Activated CD8-positive, alpha-beta T cell treated with anti-CD3 and anti-CD28 coated beads for 36 hours (primary cell): ENCODE measurements at regions not wholly inside any gene's neighbourhood (a gene's known extent, or its start where the extent isn't known, plus 50 kb on each side); places are given as distances from the start of the nearest gene placed in this dataset.

Experiments
- ATAC-seq: fragments of 200-7000 bp; cut with Tn5 transposase; one replicate; pipeline ENCODE4 v1.10.0; 2021; ENCODE audit warnings: mild to moderate bottlenecking, moderate library complexity
- CTCF ChIA-PET: fragments of 350-600 bp; sonication (Branson Sonifier 250); formaldehyde crosslinking; loops from one replicate; lab custom pipeline; 2021; ENCODE audit warnings: antibody characterized with exemption; lab: Charles Lee
- POLR2A ChIA-PET: fragments of 350-600 bp; sonication (Branson Sonifier 250); formaldehyde crosslinking; loops from one replicate; lab custom pipeline; 2021; ENCODE audit warnings: antibody characterized with exemption; lab: Charles Lee
- DNase-seq: peaks from one replicate; pipeline ENCODE4 v3.0.0-alpha.2; 2020
- H3K27ac Mint-ChIP-seq: one replicate; pipeline ENCODE4 v1.8.0; 2021; ENCODE audit warnings: mild to moderate bottlenecking, mixed read lengths
- H3K27me3 Mint-ChIP-seq: one replicate; pipeline ENCODE4 v1.8.0; 2021; ENCODE audit warnings: mixed read lengths
- H3K36me3 Mint-ChIP-seq: one replicate; pipeline ENCODE4 v1.8.0; 2021; ENCODE audit warnings: low read depth, mixed read lengths
- H3K4me1 Mint-ChIP-seq: one replicate; pipeline ENCODE4 v1.8.0; 2021; ENCODE audit warnings: low read depth, mixed read lengths
- H3K4me3 Mint-ChIP-seq: one replicate; pipeline ENCODE4 v1.8.0; 2021; ENCODE audit warnings: mild to moderate bottlenecking, moderate library complexity, mixed read lengths
- H3K9me3 Mint-ChIP-seq: one replicate; pipeline ENCODE4 v1.8.0; 2021; ENCODE audit warnings: mixed read lengths
- CTCF ChIP-seq: fragments of 200-600 bp; IDR thresholded peaks from one replicate; pipeline ENCODE4 v1.8.0; 2022; ENCODE audit warnings: antibody characterized with exemption, mild to moderate bottlenecking
- intact Hi-C: fragments of 100-400 bp; cut with micrococcal nuclease; formaldehyde crosslinking; loops from one replicate; pipeline ENCODE4 v1.10.0; 2022

GRCh38 chrY:21178281-21178680, 332.9 kb upstream of the RBMY1B start:
- POLR2A ChIA-PET: no interaction called here

DNA sequence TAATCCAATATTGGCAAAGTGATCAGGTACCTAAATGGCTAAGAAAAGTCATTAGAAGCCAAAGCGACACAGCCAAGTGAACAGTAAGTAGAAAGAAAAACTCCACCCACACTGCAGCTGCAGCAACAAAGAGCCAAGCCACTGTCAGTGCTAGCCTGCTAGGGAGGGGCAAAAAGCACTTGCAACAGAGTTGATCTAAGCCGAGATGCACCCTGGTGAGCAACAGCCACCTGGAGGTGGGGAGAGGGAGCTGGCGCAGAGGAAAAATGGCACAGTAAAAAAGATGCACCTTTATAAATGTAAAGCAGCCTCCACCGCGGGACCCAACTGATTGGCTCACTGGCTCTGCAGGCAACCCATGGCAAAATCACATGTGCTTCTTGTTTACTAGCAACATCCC, 330.2 kb upstream of the RBMY1B start:
- ATAC-seq: peak; percentile 83
- TF ChIP-seq CTCF: no peak
- no peak overlapping the region for H3K4me3 Mint-ChIP-seq
- no peak overlapping the region for H3K27ac Mint-ChIP-seq
- CTCF ChIA-PET: interaction anchor here (0.7 kb wide), 1 partner anchor 610 kb away, joined by 3 read pairs; no protein-coding TSS in a partner anchor
- no peaks in the 10 kb centered on the region for H3K27me3 Mint-ChIP-seq
- POLR2A ChIA-PET: no interaction called here
- peaks cover 17% of the 10 kb centered on the region for H3K4me1 Mint-ChIP-seq
- H3K9me3 Mint-ChIP-seq: no peaks in the 10 kb centered on the region
- DNase-seq: peak; percentile 33
- H3K36me3 Mint-ChIP-seq: no peaks in the 10 kb centered on the region
- intact Hi-C loops: no loop called here

More at GRCh38 chrY:21178281-21178680, 332.9 kb upstream of the RBMY1B start:
- Mint-ChIP-seq H3K36me3 (no peaks in the 10 kb centered on the region), H3K4me3 (no peak overlapping the region), H3K27ac (no peak overlapping the region), H3K27me3 (no peaks in the 10 kb centered on the region), H3K4me1 (peaks cover 12% of the 10 kb centered on the region), H3K9me3 (no peaks in the 10 kb centered on the region)
- no peak for TF ChIP-seq CTCF
- intact Hi-C loops: no loop called here
- ATAC-seq (no peak), DNase-seq (no peak)
- CTCF ChIA-PET: no interaction called here

- no peak for ATAC-seq
- H3K4me1 Mint-ChIP-seq: peaks cover 12% of the 10 kb centered on the region
- no peaks in the 10 kb centered on the region for H3K9me3 Mint-ChIP-seq
- H3K4me3 Mint-ChIP-seq: no peak overlapping the region
- no peak for DNase-seq
- no peaks in the 10 kb centered on the region for H3K27me3 Mint-ChIP-seq
- TF ChIP-seq CTCF: no peak
- no peaks in the 10 kb centered on the region for H3K36me3 Mint-ChIP-seq
- CTCF ChIA-PET: no interaction called here
- H3K27ac Mint-ChIP-seq: no peak overlapping the region
- intact Hi-C loops: no loop called here
- POLR2A ChIA-PET: no interaction called here
These were observed 326.9 kb upstream of the RBMY1B start for GRCh38 chrY:21184271-21184670.

GRCh38 chrY:21185419-21186105, 325.6 kb upstream of the RBMY1B start:
- Mint-ChIP-seq H3K4me1 (peaks cover 11% of the 10 kb centered on the region), H3K9me3 (no peaks in the 10 kb centered on the region), H3K4me3 (no peak overlapping the region), H3K27me3 (no peaks in the 10 kb centered on the region), H3K36me3 (no peaks in the 10 kb centered on the region), H3K27ac (no peak overlapping the region)
- DNase-seq (no peak), ATAC-seq (no peak)
- intact Hi-C loops: no loop called here
- ChIA-PET POLR2A (no interaction called here), CTCF (no interaction called here)
- no peak for TF ChIP-seq CTCF

DNA sequence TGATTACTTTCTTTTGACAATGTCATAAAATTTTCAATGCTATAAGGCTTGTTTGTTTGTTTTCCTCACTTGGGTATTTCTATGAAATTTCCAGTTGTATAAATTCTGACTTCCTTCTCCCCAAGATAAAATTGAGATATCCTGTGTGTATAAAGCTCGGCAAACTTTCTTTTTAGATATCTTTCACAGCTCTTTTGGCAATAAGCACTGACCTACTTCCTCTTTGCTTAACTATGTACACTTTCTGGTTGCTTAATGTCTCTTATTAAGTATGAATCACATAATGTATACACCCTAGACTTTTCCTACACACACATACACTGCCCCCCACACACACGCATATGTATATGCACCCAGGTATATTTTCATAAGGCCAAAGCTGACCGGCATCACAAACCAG, 318.4 kb upstream of the RBMY1B start:
- no peak for ATAC-seq
- no peak for TF ChIP-seq CTCF
- ChIA-PET POLR2A (no interaction called here), CTCF (no interaction called here)
- Mint-ChIP-seq H3K9me3 (no peaks in the 10 kb centered on the region), H3K36me3 (no peaks in the 10 kb centered on the region), H3K4me1 (peaks cover 2% of the 10 kb centered on the region), H3K27ac (no peak overlapping the region), H3K4me3 (no peak overlapping the region), H3K27me3 (no peaks in the 10 kb centered on the region)
- intact Hi-C loops: no loop called here
- DNase-seq: no peak
